ENCODE measurements at regions not wholly inside any gene's neighbourhood (a gene's known extent, or its start where the extent isn't known, plus 50 kb on each side); places are given as distances from the start of the nearest gene placed in this dataset.

- TF ChIP-seq CTCF (IDR thresholded peaks at IDR 0.05; ENCODE audit: low read depth, low read length) (no peak), POLR2A (IDR thresholded peaks at IDR 0.05; ENCODE audit: extremely low read depth, insufficient read length) (no peak), MYC (IDR thresholded peaks at IDR 0.05; ENCODE audit: low read depth, low read length) (no peak)
Measured at GRCh38 chr3:34599595-34599994, 801.2 kb downstream of the PDCD6IP start.
